BJ (cell line): ENCODE measurements at regions not wholly inside any gene's neighbourhood (a gene's known extent, or its start where the extent isn't known, plus 50 kb on each side); places are given as distances from the start of the nearest gene placed in this dataset.

Experiments
- CTCF ChIA-PET: fragments of 350-600 bp; formaldehyde crosslinking; extraction: SDS; loops from one replicate; lab custom pipeline; 2021; ENCODE audit warnings: antibody characterized with exemption, inconsistent platforms; lab: Yijun Ruan, JAX
- POLR2A ChIA-PET: fragments of 300-600 bp; sonication (Branson Sonifier 250); formaldehyde crosslinking; extraction: SDS; loops from one replicate; lab custom pipeline; 2021; ENCODE audit warnings: antibody characterized with exemption; lab: Charles Lee
- DNase-seq: peaks from one replicate; pipeline ENCODE4 v3.0.0-alpha.2; 2011; ENCODE audit warnings: low read depth
- H3K27me3 ChIP-seq: 2 replicates; pipeline ENCODE4 v1.6.0; 2011; ENCODE audit warnings: low read length; ENCODE audit not compliant: control insufficient read depth, insufficient read depth
- H3K36me3 ChIP-seq: 2 replicates; pipeline ENCODE4 v1.5.1; 2011; ENCODE audit warnings: low read length; ENCODE audit not compliant: control insufficient read depth, insufficient read depth
- H3K4me3 ChIP-seq: 2 replicates; pipeline ENCODE4 v1.5.1; 2011; ENCODE audit warnings: low read depth, mild to moderate bottlenecking, control low read depth, low read length
- TF ChIP-seq, protein P1 (sequence below): IDR thresholded peaks from 2 replicates; pipeline ENCODE4 v1.5.1; 2011; ENCODE audit warnings: low read depth, mild to moderate bottlenecking, control low read depth, inconsistent platforms, low read length, moderate library complexity; ENCODE audit not compliant: insufficient read depth

DNA sequence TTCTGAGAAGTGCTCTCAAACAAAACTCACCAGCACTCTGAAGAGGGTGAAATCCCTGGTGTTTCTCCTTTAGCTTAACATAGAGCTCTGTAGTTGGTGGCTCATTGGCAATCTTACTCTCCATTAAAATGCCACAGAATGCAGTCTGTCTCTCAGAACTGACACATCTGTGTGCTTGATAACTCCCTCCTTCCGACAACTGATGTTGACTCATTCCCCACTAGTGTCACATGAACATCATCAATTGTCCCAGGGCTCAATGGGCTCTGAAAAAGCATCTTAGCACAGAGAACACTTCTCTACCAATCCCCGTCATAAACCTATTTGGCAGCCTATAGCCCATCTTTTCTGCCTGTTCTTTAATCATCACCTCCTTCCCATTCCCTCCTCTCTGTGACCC lies 133.2 kb upstream of the ZC3H11B start:
- POLR2A ChIA-PET = no interaction called here

GRCh38 chr1:219744652-219745469 lies 132.0 kb upstream of the ZC3H11B start:
- DNase-seq = no peak
- ChIA-PET POLR2A (no interaction called here), CTCF (no interaction called here)

More for the DNA sequence above, 133.2 kb upstream of the ZC3H11B start:
- H3K27me3 ChIP-seq = no peaks in the 10 kb centered on the region
- no peak for DNase-seq
- CTCF ChIA-PET = no interaction called here
- H3K36me3 ChIP-seq = no peaks in the 10 kb centered on the region
- H3K4me3 ChIP-seq = no peak overlapping the region
- TF ChIP-seq, protein P1, sequence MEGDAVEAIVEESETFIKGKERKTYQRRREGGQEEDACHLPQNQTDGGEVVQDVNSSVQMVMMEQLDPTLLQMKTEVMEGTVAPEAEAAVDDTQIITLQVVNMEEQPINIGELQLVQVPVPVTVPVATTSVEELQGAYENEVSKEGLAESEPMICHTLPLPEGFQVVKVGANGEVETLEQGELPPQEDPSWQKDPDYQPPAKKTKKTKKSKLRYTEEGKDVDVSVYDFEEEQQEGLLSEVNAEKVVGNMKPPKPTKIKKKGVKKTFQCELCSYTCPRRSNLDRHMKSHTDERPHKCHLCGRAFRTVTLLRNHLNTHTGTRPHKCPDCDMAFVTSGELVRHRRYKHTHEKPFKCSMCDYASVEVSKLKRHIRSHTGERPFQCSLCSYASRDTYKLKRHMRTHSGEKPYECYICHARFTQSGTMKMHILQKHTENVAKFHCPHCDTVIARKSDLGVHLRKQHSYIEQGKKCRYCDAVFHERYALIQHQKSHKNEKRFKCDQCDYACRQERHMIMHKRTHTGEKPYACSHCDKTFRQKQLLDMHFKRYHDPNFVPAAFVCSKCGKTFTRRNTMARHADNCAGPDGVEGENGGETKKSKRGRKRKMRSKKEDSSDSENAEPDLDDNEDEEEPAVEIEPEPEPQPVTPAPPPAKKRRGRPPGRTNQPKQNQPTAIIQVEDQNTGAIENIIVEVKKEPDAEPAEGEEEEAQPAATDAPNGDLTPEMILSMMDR = no peak

DNA sequence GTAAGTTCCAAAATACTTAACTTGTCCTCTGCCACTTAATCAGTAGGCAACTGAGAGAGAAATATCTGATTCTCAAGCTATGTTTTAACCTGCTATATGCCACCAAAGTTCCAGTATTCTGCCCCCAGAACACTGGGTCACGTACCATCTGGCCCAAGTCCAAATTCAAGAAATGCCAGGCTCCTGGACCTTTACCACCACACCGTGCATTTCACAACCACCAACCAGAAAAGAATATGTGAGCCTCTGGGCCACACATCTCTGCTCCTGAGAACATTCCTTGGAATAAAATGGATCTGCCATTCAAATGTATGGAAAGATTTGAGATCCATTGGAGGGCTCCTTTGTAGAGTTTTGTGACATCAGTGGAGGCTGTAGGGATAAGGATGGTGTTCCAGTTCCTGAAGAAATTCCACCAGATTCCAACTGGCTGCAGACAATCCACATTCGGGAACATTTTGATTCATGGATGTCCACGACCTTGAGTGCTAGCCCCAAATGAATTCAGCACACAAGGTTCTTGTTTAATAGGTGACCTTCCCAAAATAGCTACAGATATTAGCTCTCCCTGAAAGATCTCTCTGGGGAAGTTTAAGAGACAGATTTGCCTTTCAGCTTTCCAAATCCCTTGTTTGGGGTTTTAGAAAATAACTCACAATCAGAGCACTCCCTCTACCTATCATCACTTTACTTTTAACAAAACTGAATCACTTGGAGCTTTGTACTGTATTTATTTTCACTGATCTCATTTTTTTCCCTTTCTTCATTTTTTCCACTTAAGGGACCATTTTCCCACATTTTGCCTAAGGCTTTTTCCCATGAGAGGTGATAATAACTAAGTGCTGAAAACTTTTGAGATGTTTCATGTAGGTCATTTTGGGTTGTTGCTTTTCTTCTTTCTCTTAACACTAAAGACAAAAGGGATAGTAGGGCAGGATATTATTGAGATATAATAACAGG lies 128.4 kb upstream of the ZC3H11B start:
- DNase-seq = no peak
- TF ChIP-seq, protein P1 = no peak
- no peak overlapping the region for H3K4me3 ChIP-seq
- no peaks in the 10 kb centered on the region for H3K36me3 ChIP-seq
- POLR2A ChIA-PET = no interaction called here
- H3K27me3 ChIP-seq = no peaks in the 10 kb centered on the region
- CTCF ChIA-PET = no interaction called here

More at GRCh38 chr1:219744652-219745469, 132.0 kb upstream of the ZC3H11B start:
- no peaks in the 10 kb centered on the region for H3K27me3 ChIP-seq
- TF ChIP-seq, protein P1 = no peak
- H3K36me3 ChIP-seq = no peaks in the 10 kb centered on the region
- H3K4me3 ChIP-seq = no peak overlapping the region

DNA sequence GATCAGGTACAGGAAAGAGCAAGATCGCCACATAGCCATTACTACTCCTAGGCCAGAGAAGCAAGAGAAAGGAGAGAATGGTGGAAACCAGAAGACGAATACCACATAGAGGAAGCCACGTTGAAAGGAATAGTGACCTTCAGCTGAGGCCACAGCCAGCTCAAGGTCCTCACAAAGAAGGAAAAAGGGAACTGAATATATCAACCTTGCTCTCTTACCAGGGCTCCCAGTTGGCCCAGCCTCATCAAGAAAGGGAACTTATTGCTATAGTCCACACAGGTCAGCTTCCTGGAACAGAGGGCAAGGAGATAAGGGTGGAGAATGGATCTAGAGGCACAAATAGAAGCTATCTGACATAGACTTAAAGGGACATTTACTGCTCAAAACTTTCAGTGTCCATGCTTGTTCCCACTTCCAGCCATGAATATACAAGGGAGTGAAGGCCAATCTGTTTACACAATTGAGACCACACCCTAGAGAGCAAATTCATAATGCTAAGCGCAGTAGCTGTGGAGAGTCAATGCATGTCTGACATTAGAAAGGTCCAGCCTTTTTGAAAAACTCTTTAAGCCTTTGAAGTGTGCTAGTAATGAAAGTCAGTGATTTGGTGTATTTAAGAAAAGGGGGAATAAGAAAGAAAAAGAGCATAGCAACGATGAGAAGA lies 120.7 kb upstream of the ZC3H11B start:
- POLR2A ChIA-PET = no interaction called here
- TF ChIP-seq, protein P1 = no peak
- Histone ChIP-seq H3K36me3 (no peaks in the 10 kb centered on the region), H3K27me3 (no peaks in the 10 kb centered on the region), H3K4me3 (no peak overlapping the region)
- DNase-seq = no peak
- CTCF ChIA-PET = no interaction called here
